SK-N-SH (cell line): ENCODE measurements at regions not wholly inside any gene's neighbourhood (a gene's known extent, or its start where the extent isn't known, plus 50 kb on each side); places are given as distances from the start of the nearest gene placed in this dataset.

ENCODE experiments used
- CTCF ChIA-PET: fragments of 300-600, 350-600 bp; formaldehyde crosslinking; extraction: SDS; loops from one replicate; lab custom pipeline; 2021; lab: Yijun Ruan, JAX
- POLR2A ChIA-PET: fragments of 350-600 bp; sonication (Branson Sonifier 250); formaldehyde crosslinking; extraction: SDS; loops from one replicate; lab custom pipeline; 2020; ENCODE audit warnings: antibody characterized with exemption, inconsistent platforms; lab: Yijun Ruan, JAX
- DNase-seq: peaks from one replicate; pipeline ENCODE4 v3.0.0; 2012
- H2AFZ ChIP-seq: fragments of 200-600 bp; sonication (generic); 2 replicates; pipeline ENCODE4 v1.8.1; 2016; ENCODE audit warnings: antibody characterized with exemption, mild to moderate bottlenecking, low read depth
- H3F3A ChIP-seq: fragments of 200-600 bp; sonication (generic); replicated peaks from 2 replicates; pipeline ENCODE3; 2016; ENCODE audit warnings: antibody characterized with exemption, mild to moderate bottlenecking; ENCODE audit not compliant: insufficient read depth
- H3K27ac ChIP-seq, 2 experiments: fragments of 200-500 bp in 1 of 2; fragments of 200-600 bp in 1 of 2; sonication (Bioruptor generic) in 1 of 2; sonication (generic), shearing (Covaris generic) in 1 of 2; 2 replicates each; pipeline versions ENCODE4 v1.5.1 to v1.6.1; 2014 to 2016; ENCODE audit warnings: low read depth in 2 of 2, inconsistent platforms in 1 of 2, low read length in 1 of 2, mild to moderate bottlenecking in 1 of 2, mixed read lengths in 1 of 2
- H3K27me3 ChIP-seq: fragments of 200-600 bp; sonication (generic), shearing (Covaris generic); 2 replicates; pipeline ENCODE4 v1.6.1; 2016; ENCODE audit warnings: mixed run types; ENCODE audit not compliant: insufficient read depth
- H3K36me3 ChIP-seq, 2 experiments: fragments of 200-500 bp in 1 of 2; fragments of 200-600 bp in 1 of 2; sonication (Bioruptor generic) in 1 of 2; sonication (generic) in 1 of 2; replicated peaks in 1 of 2; 2 replicates each; pipeline versions ENCODE3 to v1.5.1; 2014 to 2016; ENCODE audit warnings: low read length in 1 of 2, mild to moderate bottlenecking in 1 of 2; ENCODE audit not compliant: insufficient read depth in 2 of 2, control insufficient read depth in 1 of 2
- H3K4me1 ChIP-seq, 2 experiments: fragments of 200-500 bp in 1 of 2; fragments of 200-600 bp in 1 of 2; sonication (Bioruptor generic) in 1 of 2; sonication (generic), shearing (Covaris generic) in 1 of 2; 2 replicates each; pipeline versions ENCODE4 v1.5.1 to v1.6.1; 2014 to 2016; ENCODE audit warnings: low read depth in 1 of 2, low read length in 1 of 2, mixed run types in 1 of 2; ENCODE audit not compliant: insufficient read depth in 2 of 2, control insufficient read depth in 1 of 2
- H3K4me2 ChIP-seq: fragments of 200-600 bp; sonication (generic), shearing (Covaris generic); 2 replicates; pipeline ENCODE4 v1.6.1; 2017; ENCODE audit warnings: mixed run types
- H3K4me3 ChIP-seq, 2 experiments: fragments of 200-500 bp in 1 of 2; fragments of 200-600 bp in 1 of 2; sonication (Bioruptor generic) in 1 of 2; sonication (generic), shearing (Covaris generic) in 1 of 2; 2 replicates each; pipeline versions ENCODE4 v1.5.1 to v1.8.1; 2014 to 2016; ENCODE audit warnings: low read depth in 2 of 2, inconsistent platforms in 1 of 2, low read length in 1 of 2, mild to moderate bottlenecking in 1 of 2, mixed read lengths in 1 of 2, moderate library complexity in 1 of 2
- H3K79me2 ChIP-seq: fragments of 200-600 bp; sonication (generic); 2 replicates; pipeline ENCODE4 v1.8.1; 2017; ENCODE audit warnings: mild to moderate bottlenecking; ENCODE audit not compliant: insufficient read depth
- H3K9ac ChIP-seq: fragments of 200-600 bp; sonication (generic); 2 replicates; pipeline ENCODE4 v1.6.1; 2017; ENCODE audit warnings: mixed run types
- H3K9me2 ChIP-seq: fragments of 200-600 bp; sonication (generic); 2 replicates; pipeline ENCODE4 v1.6.1; 2017; ENCODE audit warnings: mixed run types
- H3K9me3 ChIP-seq: fragments of 200-600 bp; sonication (generic); 2 replicates; pipeline ENCODE4 v1.6.1; 2017; ENCODE audit warnings: mixed run types, mild to moderate bottlenecking, moderate library complexity
- H4K20me1 ChIP-seq: fragments of 200-600 bp; sonication (generic); 2 replicates; pipeline ENCODE4 v1.6.1; 2017; ENCODE audit warnings: mild to moderate bottlenecking, mixed run types; ENCODE audit not compliant: insufficient read depth
- CHD2 ChIP-seq: fragments of 150-350 bp; IDR thresholded peaks from 2 replicates; pipeline ENCODE4 v1.6.1; 2018; ENCODE audit warnings: low read length; ENCODE audit not compliant: partially characterized antibody
- CTCF ChIP-seq: fragments of 200-600 bp; sonication (generic); IDR thresholded peaks from 2 replicates; pipeline ENCODE4 v1.6.1; 2017; ENCODE audit warnings: antibody characterized with exemption, mild to moderate bottlenecking, moderate library complexity
- ELF1 ChIP-seq: IDR thresholded peaks from 2 replicates; pipeline ENCODE4 v1.4.0; 2012
- FOSL2 ChIP-seq: IDR thresholded peaks from 2 replicates; pipeline ENCODE4 v1.4.0; 2012; ENCODE audit warnings: low read depth, mild to moderate bottlenecking, moderate library complexity, borderline replicate concordance
- FOXJ3 ChIP-seq: sonication (generic); formaldehyde crosslinking; IDR thresholded peaks from 2 replicates; pipeline ENCODE4 v1.5.1; 2020; ENCODE audit warnings: mild to moderate bottlenecking, missing genetic modification reagents
- GABPA ChIP-seq: IDR thresholded peaks from 2 replicates; pipeline ENCODE4 v1.4.0; 2012; ENCODE audit warnings: low read depth, mild to moderate bottlenecking
- JUND ChIP-seq: IDR thresholded peaks from 2 replicates; pipeline ENCODE4 v1.4.0; 2012
- MAX ChIP-seq: IDR thresholded peaks from 2 replicates; pipeline ENCODE4 v1.4.0; 2012; ENCODE audit warnings: low read depth
- MEF2A ChIP-seq: IDR thresholded peaks from 2 replicates; pipeline ENCODE4 v1.4.0; 2012; ENCODE audit warnings: low read depth, borderline replicate concordance
- NFIC ChIP-seq: IDR thresholded peaks from 2 replicates; pipeline ENCODE4 v1.4.0; 2012; ENCODE audit warnings: borderline replicate concordance
- NRF1 ChIP-seq: IDR thresholded peaks from 2 replicates; pipeline ENCODE4 v1.6.1; 2012; ENCODE audit warnings: low read depth, mild to moderate bottlenecking, low read length
- RXRA ChIP-seq: IDR thresholded peaks from 2 replicates; pipeline ENCODE4 v1.4.0; 2012; ENCODE audit warnings: low read depth, mild to moderate bottlenecking, borderline replicate concordance
- SIN3A ChIP-seq: IDR thresholded peaks from 2 replicates; pipeline ENCODE4 v1.6.1; 2012; ENCODE audit warnings: low read depth, mild to moderate bottlenecking, low read length, moderate library complexity, borderline replicate concordance
- TAF1 ChIP-seq: IDR thresholded peaks from 2 replicates; pipeline ENCODE4 v1.6.1; 2012; ENCODE audit warnings: low read depth, mild to moderate bottlenecking, low read length, moderate library complexity, borderline replicate concordance
- TCF12 ChIP-seq: IDR thresholded peaks from 2 replicates; pipeline ENCODE4 v1.4.0; 2012
- TEAD4 ChIP-seq: IDR thresholded peaks from 2 replicates; pipeline ENCODE4 v1.4.0; 2012; ENCODE audit warnings: mild to moderate bottlenecking, borderline replicate concordance; ENCODE audit not compliant: insufficient read depth
- USF1 ChIP-seq: IDR thresholded peaks from 2 replicates; pipeline ENCODE4 v1.4.0; 2012; ENCODE audit warnings: low read depth, borderline replicate concordance
- YY1 ChIP-seq: IDR thresholded peaks from 2 replicates; pipeline ENCODE4 v1.4.0; 2012; ENCODE audit warnings: low read depth, mild to moderate bottlenecking
- WGBS: methylation state at CpG from one replicate; pipeline ENCODE4 v1.1.6; 2017; ENCODE audit warnings: low lambda C conversion rate; 5-methylcytosine and 5-hydroxymethylcytosine counted together
- TF ChIP-seq, protein P1 (sequence below): IDR thresholded peaks from 2 replicates; pipeline ENCODE4; 2012
- TF ChIP-seq, protein P2 (sequence below): fragments of 150-350 bp; IDR thresholded peaks from 2 replicates; pipeline ENCODE4 v1.6.1; 2017; ENCODE audit warnings: antibody characterized with exemption, low read length, low read depth, borderline replicate concordance

DNA sequence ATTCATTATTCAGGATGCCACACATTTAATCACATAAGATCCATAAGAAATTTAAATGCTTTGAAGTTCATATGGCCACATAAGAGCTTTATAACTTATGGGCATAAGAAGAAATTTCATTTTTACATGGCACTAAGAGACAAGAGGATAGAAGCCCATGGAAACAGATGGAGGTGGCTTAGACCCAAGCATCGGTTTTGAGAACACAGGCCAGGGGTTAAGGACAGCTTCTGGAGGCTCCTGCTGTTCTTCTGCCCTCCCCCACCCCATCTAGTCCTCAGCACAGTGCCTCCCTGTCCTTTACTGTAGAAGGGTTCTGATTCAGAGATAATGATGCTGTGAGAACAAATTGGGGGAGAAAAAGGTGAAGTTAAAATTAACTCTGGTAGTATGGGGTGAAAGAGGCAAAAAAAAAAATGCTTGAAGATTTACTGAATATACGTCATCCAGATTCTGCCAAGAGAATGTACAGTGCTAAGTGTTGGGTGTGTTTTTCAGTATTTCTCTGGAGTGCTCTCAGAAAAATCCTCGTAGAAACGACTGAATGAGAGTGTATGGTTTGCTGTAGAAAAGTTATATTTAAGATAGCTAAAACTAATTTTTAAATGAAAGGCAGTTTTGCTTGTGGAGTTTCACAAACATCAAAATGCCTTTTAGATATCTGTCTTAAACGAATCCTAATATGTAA lies 539.7 kb downstream of the QKI start (continued):
- TF ChIP-seq YY1 (no peak), GABPA (no peak), USF1 (no peak), TEAD4 (no peak), NFIC (no peak)

GRCh38 chr6:163952005-163952404 lies 537.5 kb downstream of the QKI start:
- Histone ChIP-seq H3K4me3 (no peak overlapping the region), H4K20me1 (no peaks in the 10 kb centered on the region), H3K27me3 (no peaks in the 10 kb centered on the region), H2AFZ (no peak overlapping the region), H3K27ac (no peak overlapping the region), H3K9me3 (no peaks in the 10 kb centered on the region), H3K9me2 (no peaks in the 10 kb centered on the region), H3K36me3 (no peaks in the 10 kb centered on the region), H3K79me2 (no peaks in the 10 kb centered on the region), H3K4me1 (no peaks in the 10 kb centered on the region), H3K4me2 (no peak overlapping the region), H3K9ac (no peak overlapping the region), H3F3A (no peaks in the 10 kb centered on the region)
- 57% methylated on average over 5 of the region's 6 CpGs for WGBS
- no peak for DNase-seq
- TF ChIP-seq JUND (no peak), FOXJ3 (no peak), CHD2 (no peak), MEF2A (no peak), MAX (no peak), TCF12 (no peak), ELF1 (no peak), SIN3A (no peak)
- POLR2A ChIA-PET = no interaction called here
- CTCF ChIA-PET = interaction anchor here (2.0 kb wide), 1 partner anchor 976 kb away, joined by 8 read pairs; no protein-coding TSS in a partner anchor

- no peaks in the 10 kb centered on the region for H3K27me3 ChIP-seq
- no peaks in the 10 kb centered on the region for H3K9me2 ChIP-seq
- no peak overlapping the region for H2AFZ ChIP-seq
- 86% methylated on average over 5 of the region's 5 CpGs for WGBS
- no peak overlapping the region for H3K4me3 ChIP-seq
- H3F3A ChIP-seq = no peaks in the 10 kb centered on the region
- no peaks in the 10 kb centered on the region for H4K20me1 ChIP-seq
- ChIA-PET CTCF (no interaction called here), POLR2A (no interaction called here)
- no peak overlapping the region for H3K9ac ChIP-seq
- no peaks in the 10 kb centered on the region for H3K36me3 ChIP-seq
- H3K27ac ChIP-seq = no peak overlapping the region
- no peaks in the 10 kb centered on the region for H3K79me2 ChIP-seq
- DNase-seq = no peak
- TF ChIP-seq CHD2 = no peak
- TF ChIP-seq, protein P1, sequence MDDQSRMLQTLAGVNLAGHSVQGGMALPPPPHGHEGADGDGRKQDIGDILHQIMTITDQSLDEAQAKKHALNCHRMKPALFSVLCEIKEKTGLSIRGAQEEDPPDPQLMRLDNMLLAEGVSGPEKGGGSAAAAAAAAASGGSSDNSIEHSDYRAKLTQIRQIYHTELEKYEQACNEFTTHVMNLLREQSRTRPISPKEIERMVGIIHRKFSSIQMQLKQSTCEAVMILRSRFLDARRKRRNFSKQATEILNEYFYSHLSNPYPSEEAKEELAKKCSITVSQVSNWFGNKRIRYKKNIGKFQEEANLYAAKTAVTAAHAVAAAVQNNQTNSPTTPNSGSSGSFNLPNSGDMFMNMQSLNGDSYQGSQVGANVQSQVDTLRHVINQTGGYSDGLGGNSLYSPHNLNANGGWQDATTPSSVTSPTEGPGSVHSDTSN = no peak
- no peak for TF ChIP-seq FOXJ3
- no peak for TF ChIP-seq NRF1
- no peak for TF ChIP-seq CTCF
- TF ChIP-seq RXRA = no peak
- no peak for TF ChIP-seq JUND
- no peak for TF ChIP-seq FOSL2
- TF ChIP-seq, protein P2, sequence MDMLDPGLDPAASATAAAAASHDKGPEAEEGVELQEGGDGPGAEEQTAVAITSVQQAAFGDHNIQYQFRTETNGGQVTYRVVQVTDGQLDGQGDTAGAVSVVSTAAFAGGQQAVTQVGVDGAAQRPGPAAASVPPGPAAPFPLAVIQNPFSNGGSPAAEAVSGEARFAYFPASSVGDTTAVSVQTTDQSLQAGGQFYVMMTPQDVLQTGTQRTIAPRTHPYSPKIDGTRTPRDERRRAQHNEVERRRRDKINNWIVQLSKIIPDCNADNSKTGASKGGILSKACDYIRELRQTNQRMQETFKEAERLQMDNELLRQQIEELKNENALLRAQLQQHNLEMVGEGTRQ = no peak
- no peak for TF ChIP-seq TEAD4
- TF ChIP-seq TAF1 = no peak
- no peak overlapping the region for H3K4me2 ChIP-seq
- H3K4me1 ChIP-seq = no peaks in the 10 kb centered on the region
- no peaks in the 10 kb centered on the region for H3K9me3 ChIP-seq
Observed at GRCh38 chr6:163951326-163951725, 536.8 kb downstream of the QKI start.
